ENCODE measurements at regions not wholly inside any gene's neighbourhood (a gene's known extent, or its start where the extent isn't known, plus 50 kb on each side); places are given as distances from the start of the nearest gene placed in this dataset.

- DNase-seq (ENCODE audit: low read depth) = no peak
These were observed 94.6 kb upstream of the SLC6A6 start for GRCh38 chr3:14307656-14308302.

- no peak for DNase-seq (ENCODE audit: low read depth)
These were observed 90.7 kb upstream of the SLC6A6 start for GRCh38 chr3:14311729-14312128.

- no peak for DNase-seq (ENCODE audit: low read depth)
These were observed 90.0 kb upstream of the SLC6A6 start for GRCh38 chr3:14312375-14312774.

- peak; percentile 59 for DNase-seq (ENCODE audit: low read depth)
These were observed 85.3 kb upstream of the SLC6A6 start for GRCh38 chr3:14317057-14317553.

GRCh38 chr3:14318646-14319045 lies 83.8 kb upstream of the SLC6A6 start:
- no peak for DNase-seq (ENCODE audit: low read depth)

- peak; percentile 63 for DNase-seq (ENCODE audit: low read depth)
These were observed 82.7 kb upstream of the SLC6A6 start for GRCh38 chr3:14319654-14320182.

- DNase-seq (ENCODE audit: low read depth) = no peak
These were observed 82.2 kb upstream of the SLC6A6 start for GRCh38 chr3:14320219-14320618.

GRCh38 chr3:14322001-14322400 lies 80.4 kb upstream of the SLC6A6 start:
- DNase-seq (ENCODE audit: low read depth) = peak; percentile 50

- peak; percentile 36 for DNase-seq (ENCODE audit: low read depth)
These were observed 79.6 kb upstream of the SLC6A6 start for GRCh38 chr3:14322667-14323295.

GRCh38 chr3:14323401-14324223 lies 78.8 kb upstream of the SLC6A6 start:
- DNase-seq (ENCODE audit: low read depth) = peak; percentile 50

GRCh38 chr3:14324224-14324944 lies 78.0 kb upstream of the SLC6A6 start:
- DNase-seq (ENCODE audit: low read depth) = peak; percentile 79

- DNase-seq (ENCODE audit: low read depth) = no peak
These were observed 74.0 kb upstream of the SLC6A6 start for GRCh38 chr3:14328422-14328821.

- DNase-seq (ENCODE audit: low read depth) = peak; percentile 71
These were observed 73.1 kb upstream of the SLC6A6 start for GRCh38 chr3:14329116-14329830.

- no peak for DNase-seq (ENCODE audit: low read depth)
These were observed 72.6 kb upstream of the SLC6A6 start for GRCh38 chr3:14329842-14330241.

- DNase-seq (ENCODE audit: low read depth) = no peak
These were observed 71.9 kb upstream of the SLC6A6 start for GRCh38 chr3:14330508-14330907.

- no peak for DNase-seq (ENCODE audit: low read depth)
These were observed 71.2 kb upstream of the SLC6A6 start for GRCh38 chr3:14331251-14331650.

GRCh38 chr3:14332392-14332791 lies 70.0 kb upstream of the SLC6A6 start:
- DNase-seq (ENCODE audit: low read depth) = no peak

- DNase-seq (ENCODE audit: low read depth) = no peak
These were observed 69.2 kb upstream of the SLC6A6 start for GRCh38 chr3:14333215-14333614.

- DNase-seq (ENCODE audit: low read depth) = no peak
These were observed 68.8 kb upstream of the SLC6A6 start for GRCh38 chr3:14333621-14334020.

GRCh38 chr3:14334136-14334535 lies 68.3 kb upstream of the SLC6A6 start:
- DNase-seq (ENCODE audit: low read depth) = no peak

GRCh38 chr3:14334936-14335335 lies 67.5 kb upstream of the SLC6A6 start:
- no peak for DNase-seq (ENCODE audit: low read depth)
